Endothelial cell of umbilical vein (primary cell): ENCODE measurements at regions not wholly inside any gene's neighbourhood (a gene's known extent, or its start where the extent isn't known, plus 50 kb on each side); places are given as distances from the start of the nearest gene placed in this dataset.

Experiments
- JUN ChIP-seq: IDR thresholded peaks from 2 replicates; pipeline ENCODE4 v1.6.1; 2011; ENCODE audit warnings: borderline replicate concordance, low read depth; ENCODE audit not compliant: insufficient read length, insufficient read depth
- TF ChIP-seq, protein P1 (sequence below), 2 donors: IDR thresholded peaks; 1 replicate in 1 of 2; 2 replicates in 1 of 2; pipeline ENCODE4 v1.5.1; 2011; ENCODE audit warnings: low read length in 2 of 2, mild to moderate bottlenecking in 2 of 2, moderate library complexity in 2 of 2, control low read depth in 1 of 2, inconsistent platforms in 1 of 2, low read depth in 1 of 2; ENCODE audit not compliant: insufficient read depth in 1 of 2; ENCODE audit errors: extremely low read depth in 1 of 2

DNA sequence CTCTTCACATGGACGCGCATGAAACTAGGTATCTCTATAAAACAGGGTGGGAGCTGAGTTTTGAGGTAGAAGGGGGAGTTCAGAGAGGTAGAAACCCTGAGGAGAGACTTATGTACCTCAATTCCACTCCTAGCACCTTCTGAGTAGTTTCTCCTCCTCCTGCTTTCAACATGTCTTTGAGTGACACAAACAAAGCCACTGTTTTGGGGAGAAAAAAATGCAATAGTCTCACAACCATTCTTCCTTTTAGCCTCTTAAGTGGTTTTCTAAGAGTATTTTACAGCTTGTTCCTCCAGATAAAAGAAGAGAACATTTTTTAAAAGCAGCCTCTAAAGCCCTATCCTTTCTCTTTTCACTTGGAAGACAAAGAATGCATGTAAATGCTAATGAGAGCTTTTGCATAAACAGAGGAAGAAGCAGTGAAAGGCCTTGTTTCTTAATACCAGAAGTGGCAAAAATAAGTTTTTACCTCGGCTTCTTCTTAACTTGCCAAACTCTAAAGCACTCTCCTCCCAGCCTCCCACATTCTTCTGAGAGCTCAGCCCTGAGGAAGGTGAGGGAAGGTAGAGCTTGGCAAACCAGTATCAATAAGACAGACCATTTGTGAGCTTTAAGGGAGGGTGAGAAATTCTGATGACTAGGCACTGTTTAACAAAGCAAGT is 1304.4 kb upstream of the ACVR2A start:
- TF ChIP-seq, protein P1, sequence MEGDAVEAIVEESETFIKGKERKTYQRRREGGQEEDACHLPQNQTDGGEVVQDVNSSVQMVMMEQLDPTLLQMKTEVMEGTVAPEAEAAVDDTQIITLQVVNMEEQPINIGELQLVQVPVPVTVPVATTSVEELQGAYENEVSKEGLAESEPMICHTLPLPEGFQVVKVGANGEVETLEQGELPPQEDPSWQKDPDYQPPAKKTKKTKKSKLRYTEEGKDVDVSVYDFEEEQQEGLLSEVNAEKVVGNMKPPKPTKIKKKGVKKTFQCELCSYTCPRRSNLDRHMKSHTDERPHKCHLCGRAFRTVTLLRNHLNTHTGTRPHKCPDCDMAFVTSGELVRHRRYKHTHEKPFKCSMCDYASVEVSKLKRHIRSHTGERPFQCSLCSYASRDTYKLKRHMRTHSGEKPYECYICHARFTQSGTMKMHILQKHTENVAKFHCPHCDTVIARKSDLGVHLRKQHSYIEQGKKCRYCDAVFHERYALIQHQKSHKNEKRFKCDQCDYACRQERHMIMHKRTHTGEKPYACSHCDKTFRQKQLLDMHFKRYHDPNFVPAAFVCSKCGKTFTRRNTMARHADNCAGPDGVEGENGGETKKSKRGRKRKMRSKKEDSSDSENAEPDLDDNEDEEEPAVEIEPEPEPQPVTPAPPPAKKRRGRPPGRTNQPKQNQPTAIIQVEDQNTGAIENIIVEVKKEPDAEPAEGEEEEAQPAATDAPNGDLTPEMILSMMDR (IDR thresholded peaks at IDR 0.05; ENCODE audit: extremely low read depth in 1 of 2, insufficient read depth in 1 of 2, low read depth in 1 of 2, low read length in 2 of 2) = no peak
- TF ChIP-seq JUN = no peak
